SK-N-SH (cell line): ENCODE measurements at regions not wholly inside any gene's neighbourhood (a gene's known extent, or its start where the extent isn't known, plus 50 kb on each side); places are given as distances from the start of the nearest gene placed in this dataset.

Experiments used
- CTCF ChIA-PET: fragments of 300-600, 350-600 bp; formaldehyde crosslinking; extraction: SDS; loops from one replicate; lab custom pipeline; 2021; lab: Yijun Ruan, JAX
- POLR2A ChIA-PET: fragments of 350-600 bp; sonication (Branson Sonifier 250); formaldehyde crosslinking; extraction: SDS; loops from one replicate; lab custom pipeline; 2020; ENCODE audit warnings: antibody characterized with exemption, inconsistent platforms; lab: Yijun Ruan, JAX
- DNase-seq: peaks from one replicate; pipeline ENCODE4 v3.0.0; 2012
- H2AFZ ChIP-seq: fragments of 200-600 bp; sonication (generic); 2 replicates; pipeline ENCODE4 v1.8.1; 2016; ENCODE audit warnings: antibody characterized with exemption, mild to moderate bottlenecking, low read depth
- H3F3A ChIP-seq: fragments of 200-600 bp; sonication (generic); replicated peaks from 2 replicates; pipeline ENCODE3; 2016; ENCODE audit warnings: antibody characterized with exemption, mild to moderate bottlenecking; ENCODE audit not compliant: insufficient read depth
- H3K27ac ChIP-seq, 2 experiments: fragments of 200-500 bp in 1 of 2; fragments of 200-600 bp in 1 of 2; sonication (Bioruptor generic) in 1 of 2; sonication (generic), shearing (Covaris generic) in 1 of 2; 2 replicates each; pipeline versions ENCODE4 v1.5.1 to v1.6.1; 2014 to 2016; ENCODE audit warnings: low read depth in 2 of 2, inconsistent platforms in 1 of 2, low read length in 1 of 2, mild to moderate bottlenecking in 1 of 2, mixed read lengths in 1 of 2
- H3K27me3 ChIP-seq: fragments of 200-600 bp; sonication (generic), shearing (Covaris generic); 2 replicates; pipeline ENCODE4 v1.6.1; 2016; ENCODE audit warnings: mixed run types; ENCODE audit not compliant: insufficient read depth
- H3K36me3 ChIP-seq, 2 experiments: fragments of 200-500 bp in 1 of 2; fragments of 200-600 bp in 1 of 2; sonication (Bioruptor generic) in 1 of 2; sonication (generic) in 1 of 2; replicated peaks in 1 of 2; 2 replicates each; pipeline versions ENCODE3 to v1.5.1; 2014 to 2016; ENCODE audit warnings: low read length in 1 of 2, mild to moderate bottlenecking in 1 of 2; ENCODE audit not compliant: insufficient read depth in 2 of 2, control insufficient read depth in 1 of 2
- H3K4me1 ChIP-seq, 2 experiments: fragments of 200-500 bp in 1 of 2; fragments of 200-600 bp in 1 of 2; sonication (Bioruptor generic) in 1 of 2; sonication (generic), shearing (Covaris generic) in 1 of 2; 2 replicates each; pipeline versions ENCODE4 v1.5.1 to v1.6.1; 2014 to 2016; ENCODE audit warnings: low read depth in 1 of 2, low read length in 1 of 2, mixed run types in 1 of 2; ENCODE audit not compliant: insufficient read depth in 2 of 2, control insufficient read depth in 1 of 2
- H3K4me2 ChIP-seq: fragments of 200-600 bp; sonication (generic), shearing (Covaris generic); 2 replicates; pipeline ENCODE4 v1.6.1; 2017; ENCODE audit warnings: mixed run types
- H3K4me3 ChIP-seq, 2 experiments: fragments of 200-500 bp in 1 of 2; fragments of 200-600 bp in 1 of 2; sonication (Bioruptor generic) in 1 of 2; sonication (generic), shearing (Covaris generic) in 1 of 2; 2 replicates each; pipeline versions ENCODE4 v1.5.1 to v1.8.1; 2014 to 2016; ENCODE audit warnings: low read depth in 2 of 2, inconsistent platforms in 1 of 2, low read length in 1 of 2, mild to moderate bottlenecking in 1 of 2, mixed read lengths in 1 of 2, moderate library complexity in 1 of 2
- H3K79me2 ChIP-seq: fragments of 200-600 bp; sonication (generic); 2 replicates; pipeline ENCODE4 v1.8.1; 2017; ENCODE audit warnings: mild to moderate bottlenecking; ENCODE audit not compliant: insufficient read depth
- H3K9ac ChIP-seq: fragments of 200-600 bp; sonication (generic); 2 replicates; pipeline ENCODE4 v1.6.1; 2017; ENCODE audit warnings: mixed run types
- H3K9me2 ChIP-seq: fragments of 200-600 bp; sonication (generic); 2 replicates; pipeline ENCODE4 v1.6.1; 2017; ENCODE audit warnings: mixed run types
- H3K9me3 ChIP-seq: fragments of 200-600 bp; sonication (generic); 2 replicates; pipeline ENCODE4 v1.6.1; 2017; ENCODE audit warnings: mixed run types, mild to moderate bottlenecking, moderate library complexity
- H4K20me1 ChIP-seq: fragments of 200-600 bp; sonication (generic); 2 replicates; pipeline ENCODE4 v1.6.1; 2017; ENCODE audit warnings: mild to moderate bottlenecking, mixed run types; ENCODE audit not compliant: insufficient read depth
- CTCF ChIP-seq: fragments of 200-600 bp; sonication (generic); IDR thresholded peaks from 2 replicates; pipeline ENCODE4 v1.6.1; 2017; ENCODE audit warnings: antibody characterized with exemption, mild to moderate bottlenecking, moderate library complexity
- EP300 ChIP-seq, 2 experiments: IDR thresholded peaks; 2 replicates each; pipeline versions ENCODE4 v1.4.0 to v1.6.1; 2012; ENCODE audit warnings: borderline replicate concordance in 1 of 2, low read depth in 1 of 2, low read length in 1 of 2
- EZH2phosphoT487 ChIP-seq: fragments of 200-600 bp; sonication (generic); IDR thresholded peaks from 2 replicates; pipeline ENCODE4 v1.6.1; 2017; ENCODE audit warnings: low read depth, mixed run types, mild to moderate bottlenecking, antibody characterized with exemption, moderate library complexity, borderline replicate concordance
- FOSL2 ChIP-seq: IDR thresholded peaks from 2 replicates; pipeline ENCODE4 v1.4.0; 2012; ENCODE audit warnings: low read depth, mild to moderate bottlenecking, moderate library complexity, borderline replicate concordance
- FOXJ3 ChIP-seq: sonication (generic); formaldehyde crosslinking; IDR thresholded peaks from 2 replicates; pipeline ENCODE4 v1.5.1; 2020; ENCODE audit warnings: mild to moderate bottlenecking, missing genetic modification reagents
- FOXM1 ChIP-seq: IDR thresholded peaks from 2 replicates; pipeline ENCODE4 v1.4.0; 2012; ENCODE audit warnings: low read depth, mild to moderate bottlenecking
- GATA2 ChIP-seq: sonication (generic); formaldehyde crosslinking; IDR thresholded peaks from 2 replicates; pipeline ENCODE4 v1.5.0; 2020; ENCODE audit warnings: mild to moderate bottlenecking, missing genetic modification reagents
- IRF3 ChIP-seq: fragments of 150-350 bp; IDR thresholded peaks from 2 replicates; pipeline ENCODE4 v1.6.1; 2016; ENCODE audit warnings: mild to moderate bottlenecking, low read depth, low read length
- JUND ChIP-seq: IDR thresholded peaks from 2 replicates; pipeline ENCODE4 v1.4.0; 2012
- MAX ChIP-seq: IDR thresholded peaks from 2 replicates; pipeline ENCODE4 v1.4.0; 2012; ENCODE audit warnings: low read depth
- MEF2A ChIP-seq: IDR thresholded peaks from 2 replicates; pipeline ENCODE4 v1.4.0; 2012; ENCODE audit warnings: low read depth, borderline replicate concordance
- MXI1 ChIP-seq: IDR thresholded peaks from 2 replicates; pipeline ENCODE4 v1.6.1; 2012; ENCODE audit warnings: mild to moderate bottlenecking, low read depth, low read length, improper control_type of control experiment
- NRF1 ChIP-seq: IDR thresholded peaks from 2 replicates; pipeline ENCODE4 v1.6.1; 2012; ENCODE audit warnings: low read depth, mild to moderate bottlenecking, low read length
- PBX3 ChIP-seq: IDR thresholded peaks from 2 replicates; pipeline ENCODE4; 2012
- POLR2AphosphoS5 ChIP-seq: IDR thresholded peaks from 2 replicates; pipeline ENCODE4 v1.6.1; 2012; ENCODE audit warnings: low read depth, low read length
- RFX5 ChIP-seq: IDR thresholded peaks from 2 replicates; pipeline ENCODE4 v1.6.1; 2012; ENCODE audit warnings: mild to moderate bottlenecking, improper control_type of control experiment, low read length
- RXRA ChIP-seq: IDR thresholded peaks from 2 replicates; pipeline ENCODE4 v1.4.0; 2012; ENCODE audit warnings: low read depth, mild to moderate bottlenecking, borderline replicate concordance
- SMC3 ChIP-seq: IDR thresholded peaks from 2 replicates; pipeline ENCODE4 v1.6.1; 2012; ENCODE audit warnings: low read depth, low read length, improper control_type of control experiment
- TAF1 ChIP-seq: IDR thresholded peaks from 2 replicates; pipeline ENCODE4 v1.6.1; 2012; ENCODE audit warnings: low read depth, mild to moderate bottlenecking, low read length, moderate library complexity, borderline replicate concordance
- TCF12 ChIP-seq: IDR thresholded peaks from 2 replicates; pipeline ENCODE4 v1.4.0; 2012
- YY1 ChIP-seq: IDR thresholded peaks from 2 replicates; pipeline ENCODE4 v1.4.0; 2012; ENCODE audit warnings: low read depth, mild to moderate bottlenecking
- ZBTB33 ChIP-seq: IDR thresholded peaks from 2 replicates; pipeline ENCODE4 v1.4.0; 2012; ENCODE audit warnings: low read depth, borderline replicate concordance
- WGBS: methylation state at CpG from one replicate; pipeline ENCODE4 v1.1.6; 2017; ENCODE audit warnings: low lambda C conversion rate; 5-methylcytosine and 5-hydroxymethylcytosine counted together

- Histone ChIP-seq H3K79me2 (no peaks in the 10 kb centered on the region), H3K4me2 (no peak overlapping the region), H2AFZ (no peak overlapping the region), H3K4me1 (peaks cover 0 to 7% of the 10 kb centered on the region in 2 experiments; a peak in 1 of 4 replicates), H3K27me3 (no peaks in the 10 kb centered on the region), H3K9ac (no peak overlapping the region), H3K9me3 (no peaks in the 10 kb centered on the region), H3K4me3 (no peak overlapping the region), H3K9me2 (no peaks in the 10 kb centered on the region), H3K36me3 (no peaks in the 10 kb centered on the region), H3K27ac (peak overlapping the region in 1 of 2 experiments; percentile 6; a peak in 1 of 4 replicates), H4K20me1 (no peaks in the 10 kb centered on the region), H3F3A (peaks cover 3% of the 10 kb centered on the region)
- ChIA-PET POLR2A (no interaction called here), CTCF (no interaction called here)
- no peak for DNase-seq
- TF ChIP-seq YY1 = no peak
- no peak for TF ChIP-seq EP300 (IDR thresholded peaks at IDR 0.05; ENCODE audit: borderline replicate concordance in 1 of 2, low read depth in 1 of 2, low read length in 1 of 2)
- TF ChIP-seq MAX = no peak
- TF ChIP-seq SMC3 = no peak
- no peak for TF ChIP-seq GATA2 (CRISPR knock-in tag)
- no peak for TF ChIP-seq RFX5
- TF ChIP-seq PBX3 = no peak
- no peak for TF ChIP-seq NRF1
- TF ChIP-seq CTCF = no peak
- TF ChIP-seq TAF1 = no peak
- no peak for TF ChIP-seq FOSL2
- no peak for TF ChIP-seq RXRA
- no peak for TF ChIP-seq JUND
- 5% methylated on average over 1 of the region's 1 CpG for WGBS
These were observed 1034.5 kb upstream of the PABPC4L start for GRCh38 chr4:135236048-135236447.

- Histone ChIP-seq H2AFZ (0 out of 2 replicates have a peak overlapping the region, but pooled peaks have one; percentile 46), H3K4me1 (no peaks in the 10 kb centered on the region), H3K4me2 (no peak overlapping the region), H3K4me3 (no peak overlapping the region)
- TF ChIP-seq IRF3 (no peak), RFX5 (no peak), JUND (no peak), MEF2A (no peak), YY1 (no peak), GATA2 (CRISPR knock-in tag) (no peak), ZBTB33 (no peak), FOXM1 (no peak), POLR2AphosphoS5 (no peak), NRF1 (no peak), EP300 (IDR thresholded peaks at IDR 0.05; ENCODE audit: borderline replicate concordance in 1 of 2, low read depth in 1 of 2, low read length in 1 of 2) (no peak), MXI1 (no peak), FOXJ3 (CRISPR knock-in tag) (no peak), TCF12 (no peak), RXRA (no peak), EZH2phosphoT487 (no peak)
- TF ChIP-seq, all 33 proteins: peak for 0
- no peaks in the 10 kb centered on the region for H3F3A ChIP-seq
- WGBS = 0% methylated on average over 1 of the region's 1 CpG
- POLR2A ChIA-PET = no interaction called here
- H3K9ac ChIP-seq = no peak overlapping the region
- CTCF ChIA-PET = no interaction called here
- H4K20me1 ChIP-seq = no peaks in the 10 kb centered on the region
- DNase-seq = no peak
- no peaks in the 10 kb centered on the region for H3K36me3 ChIP-seq
- H3K27ac ChIP-seq = peak overlapping the region in 1 of 2 experiments; percentile 28; a peak in 1 of 4 replicates
- H3K27me3 ChIP-seq = no peaks in the 10 kb centered on the region
- no peaks in the 10 kb centered on the region for H3K9me2 ChIP-seq
- no peaks in the 10 kb centered on the region for H3K79me2 ChIP-seq
- no peaks in the 10 kb centered on the region for H3K9me3 ChIP-seq
These were observed 1026.3 kb upstream of the PABPC4L start for GRCh38 chr4:135227842-135228241.
